GM12891 (cell line): ENCODE measurements at regions not wholly inside any gene's neighbourhood (a gene's known extent, or its start where the extent isn't known, plus 50 kb on each side); places are given as distances from the start of the nearest gene placed in this dataset.

Experiments used
- POLR2A ChIP-seq: IDR thresholded peaks from 2 replicates; pipeline ENCODE4 v1.6.1; 2011; ENCODE audit warnings: low read depth, low read length, control low read depth
- POLR2AphosphoS5 ChIP-seq: IDR thresholded peaks from 2 replicates; pipeline ENCODE4 v1.6.1; 2011; ENCODE audit warnings: low read depth, low read length, control low read depth
- SPI1 ChIP-seq: IDR thresholded peaks from 2 replicates; pipeline ENCODE4 v1.6.1; 2011; ENCODE audit warnings: low read depth, low read length, control low read depth

GRCh38 chr4:147014946-147015345 lies 69.3 kb upstream of the TTC29 start:
- TF ChIP-seq POLR2AphosphoS5 (no peak), POLR2A (no peak), SPI1 (no peak)
